Fibroblast of mammary gland (primary cell): ENCODE measurements at regions not wholly inside any gene's neighbourhood (a gene's known extent, or its start where the extent isn't known, plus 50 kb on each side); places are given as distances from the start of the nearest gene placed in this dataset.
"Not testable (repeated sequence)": the region's sequence is repeated elsewhere in the genome, so short reads cannot be mapped to it uniquely, and the experiment has no call there.

ENCODE experiments used
- DNase-seq: peaks from one replicate; pipeline ENCODE4 v3.0.0-alpha.2; 2010; ENCODE audit warnings: low read depth
- H3K4me3 ChIP-seq: 2 replicates; pipeline ENCODE4 v1.5.1; 2011; ENCODE audit warnings: low read depth, mild to moderate bottlenecking, low read length, moderate library complexity; ENCODE audit not compliant: control insufficient read depth
- CTCF ChIP-seq: conservative IDR thresholded peaks from 2 replicates; pipeline ENCODE4 v1.5.1; 2011; ENCODE audit warnings: low read depth, low read length, inconsistent platforms; ENCODE audit not compliant: control insufficient read depth, insufficient read depth

GRCh38 chr14:105748204-105748578, 221.8 kb downstream of the TMEM121 start:
- no peak overlapping the region for H3K4me3 ChIP-seq
- no peak for TF ChIP-seq CTCF
- no peak for DNase-seq

- not testable (repeated sequence) for H3K4me3 ChIP-seq, DNase-seq
Observed at GRCh38 chr14:105748710-105749109, 222.3 kb downstream of the TMEM121 start.

GRCh38 chr14:105749870-105750541, 223.6 kb downstream of the TMEM121 start:
- DNase-seq, H3K4me3 ChIP-seq: not testable (repeated sequence)

GRCh38 chr14:105751291-105751751, 224.9 kb downstream of the TMEM121 start:
- not testable (repeated sequence) for DNase-seq, H3K4me3 ChIP-seq

- DNase-seq, H3K4me3 ChIP-seq: not testable (repeated sequence)
Observed at GRCh38 chr14:105752420-105752819, 226.0 kb downstream of the TMEM121 start.

- no peak for TF ChIP-seq CTCF
Observed at GRCh38 chr14:105760691-105761344, 234.4 kb downstream of the TMEM121 start.

GRCh38 chr14:105761345-105761740, 235.0 kb downstream of the TMEM121 start:
- not testable (repeated sequence) for DNase-seq, H3K4me3 ChIP-seq

More at GRCh38 chr14:105760691-105761344, 234.4 kb downstream of the TMEM121 start:
- DNase-seq, result no peak
- no peak overlapping the region for H3K4me3 ChIP-seq

- no peak for TF ChIP-seq CTCF
- H3K4me3 ChIP-seq, result no peak overlapping the region
- no peak for DNase-seq
Observed at GRCh38 chr14:105761842-105762241, 235.5 kb downstream of the TMEM121 start.

- not testable (repeated sequence) for H3K4me3 ChIP-seq, DNase-seq
Observed at GRCh38 chr14:105762262-105762661, 235.9 kb downstream of the TMEM121 start.

- not testable (repeated sequence) for H3K4me3 ChIP-seq, DNase-seq
Observed at GRCh38 chr14:105764254-105764901, 238.0 kb downstream of the TMEM121 start.

- H3K4me3 ChIP-seq, DNase-seq: not testable (repeated sequence)
Observed at GRCh38 chr14:105765072-105765825, 238.9 kb downstream of the TMEM121 start.
